ENCODE measurements at regions not wholly inside any gene's neighbourhood (a gene's known extent, or its start where the extent isn't known, plus 50 kb on each side); places are given as distances from the start of the nearest gene placed in this dataset.

DNA sequence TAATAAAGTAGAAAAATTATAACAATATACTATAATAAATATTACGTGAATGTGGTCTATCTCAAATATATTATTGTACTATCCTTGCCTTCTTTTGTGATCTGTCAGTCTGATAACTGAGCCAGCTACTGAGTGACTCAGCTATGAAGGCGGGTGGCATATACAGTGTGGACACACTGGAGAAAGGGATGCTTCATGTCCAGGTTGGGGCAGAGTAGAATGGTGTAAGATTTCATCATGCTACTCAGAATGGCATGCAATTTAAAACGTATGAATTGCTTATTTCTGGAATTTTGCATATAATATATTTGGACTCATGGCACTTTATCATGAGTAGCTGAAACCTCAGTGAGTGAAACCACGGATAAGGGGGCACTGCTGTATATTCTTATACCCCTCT is 172.9 kb upstream of the TBC1D5 start:
- no peaks in the 10 kb centered on the region for H3K9me3 Mint-ChIP-seq
- H3K36me3 Mint-ChIP-seq: no peaks in the 10 kb centered on the region
- no peaks in the 10 kb centered on the region for H3K27me3 Mint-ChIP-seq
- H3K4me3 Mint-ChIP-seq: no peak overlapping the region
- peaks cover 7% of the 10 kb centered on the region for H3K4me1 Mint-ChIP-seq (ENCODE audit: unreplicated experiment)
- no peak overlapping the region for H3K27ac Mint-ChIP-seq
- TF ChIP-seq, protein P1, sequence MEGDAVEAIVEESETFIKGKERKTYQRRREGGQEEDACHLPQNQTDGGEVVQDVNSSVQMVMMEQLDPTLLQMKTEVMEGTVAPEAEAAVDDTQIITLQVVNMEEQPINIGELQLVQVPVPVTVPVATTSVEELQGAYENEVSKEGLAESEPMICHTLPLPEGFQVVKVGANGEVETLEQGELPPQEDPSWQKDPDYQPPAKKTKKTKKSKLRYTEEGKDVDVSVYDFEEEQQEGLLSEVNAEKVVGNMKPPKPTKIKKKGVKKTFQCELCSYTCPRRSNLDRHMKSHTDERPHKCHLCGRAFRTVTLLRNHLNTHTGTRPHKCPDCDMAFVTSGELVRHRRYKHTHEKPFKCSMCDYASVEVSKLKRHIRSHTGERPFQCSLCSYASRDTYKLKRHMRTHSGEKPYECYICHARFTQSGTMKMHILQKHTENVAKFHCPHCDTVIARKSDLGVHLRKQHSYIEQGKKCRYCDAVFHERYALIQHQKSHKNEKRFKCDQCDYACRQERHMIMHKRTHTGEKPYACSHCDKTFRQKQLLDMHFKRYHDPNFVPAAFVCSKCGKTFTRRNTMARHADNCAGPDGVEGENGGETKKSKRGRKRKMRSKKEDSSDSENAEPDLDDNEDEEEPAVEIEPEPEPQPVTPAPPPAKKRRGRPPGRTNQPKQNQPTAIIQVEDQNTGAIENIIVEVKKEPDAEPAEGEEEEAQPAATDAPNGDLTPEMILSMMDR (conservative IDR thresholded peaks at IDR 0.05): no peak
- DNase-seq (ENCODE audit: extremely low spot score, unreplicated experiment): no peak

DNA sequence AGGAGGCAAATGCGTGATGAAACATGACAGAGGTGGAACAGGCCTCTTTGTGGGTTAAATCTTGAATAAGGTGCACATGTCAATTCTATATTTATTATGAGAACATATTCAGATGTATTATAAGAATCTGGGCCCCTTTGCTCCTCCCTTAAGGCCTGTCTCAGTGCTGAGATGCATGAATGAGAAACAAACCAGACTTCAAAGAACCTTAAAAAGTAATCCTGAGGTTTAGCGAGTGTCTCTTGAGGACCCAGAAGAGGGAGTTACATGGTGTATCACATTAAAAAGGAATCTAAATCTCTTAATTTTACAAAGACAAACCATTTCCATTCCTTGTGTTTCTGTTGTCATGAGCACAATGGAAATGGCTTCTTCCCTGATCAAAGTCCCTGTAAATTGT is 170.9 kb upstream of the TBC1D5 start:
- Mint-ChIP-seq H3K27me3 (no peaks in the 10 kb centered on the region), H3K4me1 (ENCODE audit: unreplicated experiment) (peaks cover 7% of the 10 kb centered on the region), H3K27ac (no peak overlapping the region), H3K9me3 (no peaks in the 10 kb centered on the region), H3K4me3 (no peak overlapping the region), H3K36me3 (no peaks in the 10 kb centered on the region)
- TF ChIP-seq, protein P1 (conservative IDR thresholded peaks at IDR 0.05): no peak
- no peak for DNase-seq (ENCODE audit: extremely low spot score, unreplicated experiment)

DNA sequence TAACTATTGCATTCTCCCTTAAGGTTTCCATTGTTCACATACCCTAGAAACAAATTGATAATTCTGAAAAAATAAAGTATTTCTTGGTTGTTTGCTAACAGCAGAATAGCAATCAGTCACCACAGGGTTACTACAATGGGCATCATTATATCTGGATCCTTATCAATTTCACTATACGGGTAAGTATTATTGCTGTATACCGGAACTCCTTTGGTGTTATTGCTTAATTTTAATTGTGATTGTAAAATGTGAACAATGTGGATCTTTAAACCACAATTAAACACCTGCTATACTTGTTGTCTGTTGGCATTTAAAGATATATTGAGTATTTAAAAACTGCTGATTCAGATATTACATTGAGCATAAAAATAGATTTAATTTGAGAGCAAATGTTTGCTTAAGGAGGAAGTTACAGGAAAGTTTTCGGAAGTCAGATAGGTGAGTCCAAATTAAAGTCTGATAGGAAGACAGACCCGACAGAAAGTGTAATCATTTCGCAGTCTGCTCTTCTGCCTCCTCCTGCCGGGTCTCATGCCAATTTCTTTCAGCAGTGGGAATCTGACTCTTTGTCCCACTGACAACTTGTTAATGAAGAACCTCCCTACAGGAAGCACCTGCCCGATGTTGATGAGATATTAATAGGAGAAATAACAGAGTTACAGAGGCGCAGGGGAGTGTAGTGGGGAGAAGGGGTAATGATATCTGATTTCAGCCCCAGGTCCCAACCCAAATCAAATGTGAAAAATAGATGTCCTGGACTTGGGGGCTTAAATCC is 169.7 kb upstream of the TBC1D5 start:
- peaks cover 3% of the 10 kb centered on the region for H3K36me3 Mint-ChIP-seq
- no peak overlapping the region for H3K4me3 Mint-ChIP-seq
- DNase-seq (ENCODE audit: extremely low spot score, unreplicated experiment): no peak
- peaks cover 5% of the 10 kb centered on the region for H3K9me3 Mint-ChIP-seq
- H3K27ac Mint-ChIP-seq: no peak overlapping the region
- TF ChIP-seq, protein P1 (conservative IDR thresholded peaks at IDR 0.05): no peak
- no peaks in the 10 kb centered on the region for H3K27me3 Mint-ChIP-seq
- H3K4me1 Mint-ChIP-seq (ENCODE audit: unreplicated experiment): peaks cover 7% of the 10 kb centered on the region

DNA sequence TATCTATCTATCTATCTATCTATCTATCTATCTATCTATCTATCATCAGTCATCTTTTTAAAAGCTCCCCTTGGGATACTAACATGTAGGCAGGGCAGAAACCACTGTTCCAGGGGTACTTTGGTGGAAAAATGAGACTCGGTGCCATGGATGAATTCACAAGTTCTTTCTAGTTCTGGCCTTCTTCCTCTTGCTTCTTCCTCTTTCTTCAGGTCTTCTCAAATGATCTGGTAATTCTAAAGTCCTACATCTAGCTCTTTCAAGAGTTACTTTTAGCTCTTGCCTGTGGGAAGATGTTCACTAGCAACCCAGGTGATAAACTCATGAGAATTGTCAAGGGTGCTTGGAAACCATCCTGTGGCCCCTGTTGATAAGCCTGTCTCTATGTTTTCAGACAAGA is 168.5 kb upstream of the TBC1D5 start:
- Mint-ChIP-seq H3K4me3 (no peak overlapping the region), H3K9me3 (peaks cover 5% of the 10 kb centered on the region), H3K27me3 (no peaks in the 10 kb centered on the region), H3K4me1 (ENCODE audit: unreplicated experiment) (peaks cover 7% of the 10 kb centered on the region), H3K36me3 (peaks cover 3% of the 10 kb centered on the region), H3K27ac (no peak overlapping the region)
- TF ChIP-seq, protein P1 (conservative IDR thresholded peaks at IDR 0.05): no peak
- no peak for DNase-seq (ENCODE audit: extremely low spot score, unreplicated experiment)

DNA sequence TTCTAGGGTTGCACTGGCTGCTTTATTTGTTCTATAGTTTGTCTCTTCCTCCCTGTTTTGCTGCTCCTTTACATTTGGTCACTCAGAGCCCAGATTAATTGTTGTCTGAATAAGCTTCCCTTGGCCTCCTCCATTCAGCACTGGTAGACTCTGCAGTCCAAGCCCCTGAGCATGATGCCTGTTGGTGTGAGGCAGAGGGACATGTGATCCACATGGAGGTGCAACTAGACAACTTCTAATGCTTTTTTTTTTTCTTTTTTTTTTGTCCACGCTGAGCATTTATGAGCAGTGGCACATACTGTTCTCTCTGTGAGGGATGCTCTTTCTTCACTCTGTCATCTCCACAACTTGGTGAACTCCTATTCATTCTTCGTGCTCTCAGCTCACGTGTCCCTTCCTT is 167.3 kb upstream of the TBC1D5 start:
- TF ChIP-seq, protein P1 (conservative IDR thresholded peaks at IDR 0.05): no peak
- Mint-ChIP-seq H3K27ac (no peak overlapping the region), H3K27me3 (no peaks in the 10 kb centered on the region), H3K4me3 (no peak overlapping the region), H3K9me3 (peaks cover 5% of the 10 kb centered on the region), H3K4me1 (ENCODE audit: unreplicated experiment) (peaks cover 7% of the 10 kb centered on the region), H3K36me3 (peaks cover 3% of the 10 kb centered on the region)
- DNase-seq (ENCODE audit: extremely low spot score, unreplicated experiment): no peak
